Neuronal stem cell (in vitro differentiated cells): ENCODE measurements at regions not wholly inside any gene's neighbourhood (a gene's known extent, or its start where the extent isn't known, plus 50 kb on each side); places are given as distances from the start of the nearest gene placed in this dataset.
A peak's percentile ranks its signal among the peaks of the same experiment; 100 is the strongest.

ENCODE experiments used
- DNase-seq: peaks from one replicate; pipeline ENCODE4 v3.0.0-alpha.2; 2013; ENCODE audit warnings: low spot score
- H2AFZ ChIP-seq: one replicate; pipeline ENCODE4 v1.6.1; 2013; ENCODE audit warnings: mild to moderate bottlenecking, low read length, inconsistent platforms
- H2AK5ac ChIP-seq: 2 replicates; pipeline ENCODE4 v1.6.1; 2013; ENCODE audit warnings: low read depth, mild to moderate bottlenecking, inconsistent platforms, low read length, moderate library complexity, mixed read lengths
- H2BK120ac ChIP-seq: 2 replicates; pipeline ENCODE4 v1.6.1; 2013; ENCODE audit warnings: low read depth, mild to moderate bottlenecking, inconsistent platforms, low read length, moderate library complexity, mixed read lengths
- H2BK12ac ChIP-seq: one replicate; pipeline ENCODE4 v1.6.1; 2013; ENCODE audit warnings: low read length, inconsistent platforms
- H2BK15ac ChIP-seq: 2 replicates; pipeline ENCODE4 v1.6.1; 2013; ENCODE audit warnings: mild to moderate bottlenecking, low read length, inconsistent platforms, mixed read lengths
- H2BK5ac ChIP-seq: one replicate; pipeline ENCODE4 v1.6.1; 2013; ENCODE audit warnings: inconsistent platforms, mild to moderate bottlenecking, low read length, moderate library complexity
- H3K14ac ChIP-seq: one replicate; pipeline ENCODE4 v1.6.1; 2013; ENCODE audit warnings: low read length, inconsistent platforms
- H3K18ac ChIP-seq: 2 replicates; pipeline ENCODE4 v1.6.1; 2013; ENCODE audit warnings: low read length, inconsistent platforms
- H3K23ac ChIP-seq: 2 replicates; pipeline ENCODE4 v1.6.1; 2013; ENCODE audit warnings: low read depth, mild to moderate bottlenecking, mixed read lengths, low read length, inconsistent platforms; ENCODE audit not compliant: poor library complexity
- H3K27ac ChIP-seq: replicated peaks from 3 replicates; pipeline ENCODE4 v1.5.1; 2013; ENCODE audit warnings: low read length, inconsistent platforms
- H3K27me3 ChIP-seq, 3 experiments: 2 replicates each; pipeline ENCODE4 v1.6.1; 2013; ENCODE audit warnings: low read length in 3 of 3, mild to moderate bottlenecking in 2 of 3, inconsistent platforms in 1 of 3, low read depth in 1 of 3, mixed read lengths in 1 of 3, moderate library complexity in 1 of 3; ENCODE audit not compliant: control insufficient read depth in 3 of 3, insufficient read depth in 3 of 3
- H3K36me3 ChIP-seq, 2 donors: replicated peaks in 1 of 2; 2 replicates each; pipeline ENCODE4 v1.6.1; 2013; ENCODE audit warnings: low read length in 2 of 2; ENCODE audit not compliant: control insufficient read depth in 2 of 2, insufficient read depth in 2 of 2
- H3K4ac ChIP-seq: 2 replicates; pipeline ENCODE4 v1.6.1; 2013; ENCODE audit warnings: inconsistent platforms, mild to moderate bottlenecking, low read length, moderate library complexity
- H3K4me1 ChIP-seq, 2 donors: 1 replicate in 1 of 2; 2 replicates in 1 of 2; pipeline ENCODE4 v1.6.1; 2013; ENCODE audit warnings: low read length in 2 of 2, low read depth in 1 of 2; ENCODE audit not compliant: control insufficient read depth in 2 of 2, insufficient read depth in 1 of 2
- H3K4me2 ChIP-seq: one replicate; pipeline ENCODE4 v1.6.1; 2013; ENCODE audit warnings: mild to moderate bottlenecking, low read length, inconsistent platforms; ENCODE audit not compliant: insufficient read depth, poor library complexity, severe bottlenecking
- H3K4me3 ChIP-seq, 2 donors: 2 replicates each; pipeline ENCODE4 v1.5.1; 2013; ENCODE audit warnings: low read length in 2 of 2, mild to moderate bottlenecking in 2 of 2, inconsistent platforms in 1 of 2, moderate library complexity in 1 of 2
- H3K79me1 ChIP-seq: one replicate; pipeline ENCODE4 v1.6.1; 2013; ENCODE audit warnings: low read depth, mild to moderate bottlenecking, inconsistent platforms, low read length, moderate library complexity
- H3K9ac ChIP-seq: one replicate; pipeline ENCODE4 v1.6.1; 2013; ENCODE audit warnings: mild to moderate bottlenecking, low read depth, low read length, inconsistent platforms; ENCODE audit not compliant: poor library complexity
- H3K9me3 ChIP-seq, 2 donors: replicated peaks in 1 of 2; 2 replicates each; pipeline versions ENCODE3 to v1.6.1; 2013; ENCODE audit warnings: low read length in 2 of 2, mild to moderate bottlenecking in 2 of 2, inconsistent platforms in 1 of 2, low read depth in 1 of 2, mixed read lengths in 1 of 2, moderate library complexity in 1 of 2; ENCODE audit not compliant: control insufficient read depth in 2 of 2, insufficient read depth in 1 of 2
- H4K8ac ChIP-seq: one replicate; pipeline ENCODE4 v1.6.1; 2013; ENCODE audit warnings: low read depth, mild to moderate bottlenecking, inconsistent platforms, low read length, moderate library complexity
- H4K91ac ChIP-seq: one replicate; pipeline ENCODE4 v1.6.1; 2013; ENCODE audit warnings: low read length, low read depth, mild to moderate bottlenecking, inconsistent platforms; ENCODE audit not compliant: poor library complexity
- WGBS, 2 donors: extraction: QIAGEN DNeasy Blood & Tissue Kit; methylation state at CpG; one replicate each; pipeline ENCODE4 v1.1.7; 2013; ENCODE audit warnings: missing lambda C conversion rate in 2 of 2, mixed read lengths in 1 of 2; ENCODE audit not compliant: insufficient read length in 2 of 2, insufficient replicate concordance in 1 of 2; ENCODE audit errors: extremely low coverage in 2 of 2; 5-methylcytosine and 5-hydroxymethylcytosine counted together

- no peak overlapping the region for H2BK5ac ChIP-seq
- H4K91ac ChIP-seq, result no peak overlapping the region
- H3K14ac ChIP-seq, result no peak overlapping the region
- H3K27ac ChIP-seq, result no peak overlapping the region
- H3K4me2 ChIP-seq, result no peak overlapping the region
- no peak overlapping the region for H3K4ac ChIP-seq
- H3K27me3 ChIP-seq, result no peaks in the 10 kb centered on the region
- no peak overlapping the region for H3K23ac ChIP-seq
- no peak overlapping the region for H4K8ac ChIP-seq
- no peak overlapping the region for H2BK120ac ChIP-seq
- no peaks in the 10 kb centered on the region for H3K36me3 ChIP-seq
- DNase-seq, result no peak
- no peak overlapping the region for H2BK15ac ChIP-seq
- H3K4me3 ChIP-seq, result no peak overlapping the region
- no peak overlapping the region for H2BK12ac ChIP-seq
- peaks cover 0 to 2% of the 10 kb centered on the region in 2 donors for H3K4me1 ChIP-seq
- H3K79me1 ChIP-seq, result no peaks in the 10 kb centered on the region
- H3K9ac ChIP-seq, result no peak overlapping the region
- no peaks in the 10 kb centered on the region for H3K9me3 ChIP-seq
- H2AFZ ChIP-seq, result no peak overlapping the region
- no peak overlapping the region for H2AK5ac ChIP-seq
- H3K18ac ChIP-seq, result no peak overlapping the region
Measured at GRCh38 chr7:132072873-132073272, 503.4 kb downstream of the PLXNA4 start.

GRCh38 chr7:132072165-132072564 lies 504.1 kb downstream of the PLXNA4 start:
- Histone ChIP-seq H3K9ac (no peak overlapping the region), H3K4me1 (peaks cover 0 to 2% of the 10 kb centered on the region in 2 donors), H2BK120ac (no peak overlapping the region), H3K9me3 (no peaks in the 10 kb centered on the region), H3K23ac (no peak overlapping the region), H3K4me2 (no peak overlapping the region), H3K27me3 (no peaks in the 10 kb centered on the region), H2AFZ (no peak overlapping the region), H3K79me1 (no peaks in the 10 kb centered on the region), H3K4me3 (no peak overlapping the region), H3K36me3 (no peaks in the 10 kb centered on the region), H2BK12ac (no peak overlapping the region), H3K14ac (no peak overlapping the region), H2AK5ac (no peak overlapping the region), H3K4ac (no peak overlapping the region), H2BK15ac (no peak overlapping the region), H4K8ac (no peak overlapping the region), H4K91ac (no peak overlapping the region), H2BK5ac (no peak overlapping the region), H3K18ac (no peak overlapping the region), H3K27ac (no peak overlapping the region)
- DNase-seq, result no peak
- WGBS, 2 donors, result no CpG with 5 or more reads among the region's 4 CpGs

- H3K18ac ChIP-seq, result no peak overlapping the region
- no peak overlapping the region for H2AFZ ChIP-seq
- no peak overlapping the region for H4K8ac ChIP-seq
- H3K27me3 ChIP-seq, result no peaks in the 10 kb centered on the region
- H3K4me2 ChIP-seq, result no peak overlapping the region
- H2BK5ac ChIP-seq, result no peak overlapping the region
- no peak overlapping the region for H3K23ac ChIP-seq
- no peak overlapping the region for H2BK12ac ChIP-seq
- no peak overlapping the region for H3K27ac ChIP-seq
- no CpG with 5 or more reads among the region's 4 CpGs for WGBS, 2 donors
- H3K14ac ChIP-seq, result no peak overlapping the region
- H3K9ac ChIP-seq, result no peak overlapping the region
- no peaks in the 10 kb centered on the region for H3K36me3 ChIP-seq
- H2BK120ac ChIP-seq, result no peak overlapping the region
- peaks cover 0 to 4% of the 10 kb centered on the region in 2 donors for H3K4me1 ChIP-seq
- H3K79me1 ChIP-seq, result no peaks in the 10 kb centered on the region
- H4K91ac ChIP-seq, result no peak overlapping the region
- no peak overlapping the region for H2AK5ac ChIP-seq
- H3K9me3 ChIP-seq, result no peaks in the 10 kb centered on the region
- no peak overlapping the region for H3K4me3 ChIP-seq
- DNase-seq, result no peak
- no peak overlapping the region for H2BK15ac ChIP-seq
- H3K4ac ChIP-seq, result no peak overlapping the region
Measured at GRCh38 chr7:132069306-132069705, 507.0 kb downstream of the PLXNA4 start.

GRCh38 chr7:132066761-132067171 lies 509.5 kb downstream of the PLXNA4 start:
- Histone ChIP-seq H3K23ac (no peak overlapping the region), H3K27ac (no peak overlapping the region), H2AK5ac (no peak overlapping the region), H2AFZ (no peak overlapping the region), H3K4me2 (no peak overlapping the region), H3K36me3 (no peaks in the 10 kb centered on the region), H3K4me3 (no peak overlapping the region), H3K14ac (no peak overlapping the region), H4K8ac (no peak overlapping the region), H3K4me1 (peaks cover 0 to 4% of the 10 kb centered on the region in 2 donors), H3K18ac (peak overlapping the region; percentile 73), H3K27me3 (no peaks in the 10 kb centered on the region), H2BK120ac (no peak overlapping the region), H2BK5ac (no peak overlapping the region), H3K9me3 (no peaks in the 10 kb centered on the region), H4K91ac (no peak overlapping the region), H3K9ac (no peak overlapping the region), H3K4ac (no peak overlapping the region), H2BK12ac (no peak overlapping the region), H3K79me1 (no peaks in the 10 kb centered on the region), H2BK15ac (no peak overlapping the region)
- DNase-seq, result no peak
- no CpG with 5 or more reads among the region's 12 CpGs for WGBS, 2 donors
